ENCODE measurements at regions not wholly inside any gene's neighbourhood (a gene's known extent, or its start where the extent isn't known, plus 50 kb on each side); places are given as distances from the start of the nearest gene placed in this dataset.

DNA sequence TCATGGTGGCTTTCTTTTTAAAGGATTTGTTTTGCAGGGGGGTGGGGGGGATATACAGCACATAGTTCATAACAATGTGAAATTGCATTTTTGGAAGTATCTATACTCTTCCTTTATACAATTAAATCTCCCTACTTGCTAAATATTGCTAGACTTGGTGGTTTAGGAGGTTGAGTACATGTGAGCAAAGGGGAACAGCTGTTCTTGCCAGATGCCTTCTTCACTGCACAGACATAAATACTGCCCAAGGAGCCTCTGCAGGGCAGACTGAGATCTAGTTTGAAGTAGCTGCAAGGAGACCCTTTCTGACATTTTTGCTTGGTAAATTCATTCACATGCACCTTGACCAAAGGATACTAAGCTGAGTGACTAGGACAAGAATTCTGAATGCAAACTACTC lies 228.6 kb upstream of the IL12A start:
- TF ChIP-seq, protein P1, sequence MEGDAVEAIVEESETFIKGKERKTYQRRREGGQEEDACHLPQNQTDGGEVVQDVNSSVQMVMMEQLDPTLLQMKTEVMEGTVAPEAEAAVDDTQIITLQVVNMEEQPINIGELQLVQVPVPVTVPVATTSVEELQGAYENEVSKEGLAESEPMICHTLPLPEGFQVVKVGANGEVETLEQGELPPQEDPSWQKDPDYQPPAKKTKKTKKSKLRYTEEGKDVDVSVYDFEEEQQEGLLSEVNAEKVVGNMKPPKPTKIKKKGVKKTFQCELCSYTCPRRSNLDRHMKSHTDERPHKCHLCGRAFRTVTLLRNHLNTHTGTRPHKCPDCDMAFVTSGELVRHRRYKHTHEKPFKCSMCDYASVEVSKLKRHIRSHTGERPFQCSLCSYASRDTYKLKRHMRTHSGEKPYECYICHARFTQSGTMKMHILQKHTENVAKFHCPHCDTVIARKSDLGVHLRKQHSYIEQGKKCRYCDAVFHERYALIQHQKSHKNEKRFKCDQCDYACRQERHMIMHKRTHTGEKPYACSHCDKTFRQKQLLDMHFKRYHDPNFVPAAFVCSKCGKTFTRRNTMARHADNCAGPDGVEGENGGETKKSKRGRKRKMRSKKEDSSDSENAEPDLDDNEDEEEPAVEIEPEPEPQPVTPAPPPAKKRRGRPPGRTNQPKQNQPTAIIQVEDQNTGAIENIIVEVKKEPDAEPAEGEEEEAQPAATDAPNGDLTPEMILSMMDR (IDR thresholded peaks at IDR 0.05) = no peak
- TF ChIP-seq POLR2A (IDR thresholded peaks at IDR 0.05) = no peak

Measured in adrenal gland (tissue), 5 donors.